ENCODE measurements at regions not wholly inside any gene's neighbourhood (a gene's known extent, or its start where the extent isn't known, plus 50 kb on each side); places are given as distances from the start of the nearest gene placed in this dataset.

DNA sequence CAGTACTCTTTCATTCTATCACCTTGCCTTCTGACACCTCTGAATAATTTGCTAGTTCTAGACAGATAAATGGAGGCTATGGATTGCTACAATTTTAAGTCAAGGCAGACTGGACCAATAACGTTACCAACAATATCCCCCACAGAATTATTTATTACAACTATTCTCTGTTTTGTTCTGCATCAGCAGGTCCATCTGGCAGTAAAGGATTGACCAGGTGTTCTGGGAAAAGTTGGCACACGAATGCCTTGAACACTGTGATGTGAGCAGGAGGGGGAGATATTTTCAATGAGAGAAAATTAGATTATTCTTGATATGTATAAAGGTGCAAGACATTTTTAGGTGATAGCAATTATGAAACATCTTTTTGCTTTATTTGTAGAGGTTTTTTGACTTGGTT lies 718.8 kb upstream of the TMPRSS15 start:
- TF ChIP-seq, protein P1, sequence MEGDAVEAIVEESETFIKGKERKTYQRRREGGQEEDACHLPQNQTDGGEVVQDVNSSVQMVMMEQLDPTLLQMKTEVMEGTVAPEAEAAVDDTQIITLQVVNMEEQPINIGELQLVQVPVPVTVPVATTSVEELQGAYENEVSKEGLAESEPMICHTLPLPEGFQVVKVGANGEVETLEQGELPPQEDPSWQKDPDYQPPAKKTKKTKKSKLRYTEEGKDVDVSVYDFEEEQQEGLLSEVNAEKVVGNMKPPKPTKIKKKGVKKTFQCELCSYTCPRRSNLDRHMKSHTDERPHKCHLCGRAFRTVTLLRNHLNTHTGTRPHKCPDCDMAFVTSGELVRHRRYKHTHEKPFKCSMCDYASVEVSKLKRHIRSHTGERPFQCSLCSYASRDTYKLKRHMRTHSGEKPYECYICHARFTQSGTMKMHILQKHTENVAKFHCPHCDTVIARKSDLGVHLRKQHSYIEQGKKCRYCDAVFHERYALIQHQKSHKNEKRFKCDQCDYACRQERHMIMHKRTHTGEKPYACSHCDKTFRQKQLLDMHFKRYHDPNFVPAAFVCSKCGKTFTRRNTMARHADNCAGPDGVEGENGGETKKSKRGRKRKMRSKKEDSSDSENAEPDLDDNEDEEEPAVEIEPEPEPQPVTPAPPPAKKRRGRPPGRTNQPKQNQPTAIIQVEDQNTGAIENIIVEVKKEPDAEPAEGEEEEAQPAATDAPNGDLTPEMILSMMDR (IDR thresholded peaks at IDR 0.05) = no peak
- no peak for TF ChIP-seq POLR2A (IDR thresholded peaks at IDR 0.05)

All from heart left ventricle (tissue), 13 donors.